ENCODE measurements at regions not wholly inside any gene's neighbourhood (a gene's known extent, or its start where the extent isn't known, plus 50 kb on each side); places are given as distances from the start of the nearest gene placed in this dataset.

DNA sequence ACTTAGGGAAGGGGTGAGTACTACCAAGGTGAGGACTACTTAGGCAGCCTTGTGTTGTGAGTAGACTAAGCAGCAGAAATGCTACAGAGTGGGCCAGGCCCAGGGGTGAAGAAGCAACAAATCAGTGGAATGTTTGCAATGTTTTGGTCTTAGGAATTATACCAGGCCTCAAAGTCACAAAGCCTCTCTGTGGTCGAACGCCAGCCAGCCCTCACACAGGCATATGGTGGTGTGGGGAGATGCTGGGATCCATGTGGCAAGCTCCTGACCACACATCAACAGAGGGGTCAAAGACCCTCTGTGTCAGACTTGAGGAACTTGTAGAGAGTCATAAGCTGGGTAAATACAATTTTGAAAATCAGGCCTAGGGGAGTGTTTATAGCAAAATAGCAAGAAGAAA is 153.8 kb upstream of the KLF3 start:
- TF ChIP-seq, protein P1, sequence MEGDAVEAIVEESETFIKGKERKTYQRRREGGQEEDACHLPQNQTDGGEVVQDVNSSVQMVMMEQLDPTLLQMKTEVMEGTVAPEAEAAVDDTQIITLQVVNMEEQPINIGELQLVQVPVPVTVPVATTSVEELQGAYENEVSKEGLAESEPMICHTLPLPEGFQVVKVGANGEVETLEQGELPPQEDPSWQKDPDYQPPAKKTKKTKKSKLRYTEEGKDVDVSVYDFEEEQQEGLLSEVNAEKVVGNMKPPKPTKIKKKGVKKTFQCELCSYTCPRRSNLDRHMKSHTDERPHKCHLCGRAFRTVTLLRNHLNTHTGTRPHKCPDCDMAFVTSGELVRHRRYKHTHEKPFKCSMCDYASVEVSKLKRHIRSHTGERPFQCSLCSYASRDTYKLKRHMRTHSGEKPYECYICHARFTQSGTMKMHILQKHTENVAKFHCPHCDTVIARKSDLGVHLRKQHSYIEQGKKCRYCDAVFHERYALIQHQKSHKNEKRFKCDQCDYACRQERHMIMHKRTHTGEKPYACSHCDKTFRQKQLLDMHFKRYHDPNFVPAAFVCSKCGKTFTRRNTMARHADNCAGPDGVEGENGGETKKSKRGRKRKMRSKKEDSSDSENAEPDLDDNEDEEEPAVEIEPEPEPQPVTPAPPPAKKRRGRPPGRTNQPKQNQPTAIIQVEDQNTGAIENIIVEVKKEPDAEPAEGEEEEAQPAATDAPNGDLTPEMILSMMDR (IDR thresholded peaks at IDR 0.05): no peak
- TF ChIP-seq EZH2 (IDR thresholded peaks at IDR 0.05; ENCODE audit: borderline replicate concordance, insufficient read depth, low read depth, low read length, poor library complexity, severe bottlenecking): no peak

Measured in B cell (primary cell).